NCI-H1417 treated with DMSO at 0.1 percent for 48 hours (cell line): ENCODE measurements at regions not wholly inside any gene's neighbourhood (a gene's known extent, or its start where the extent isn't known, plus 50 kb on each side); places are given as distances from the start of the nearest gene placed in this dataset.

Source experiments
- DNase-seq: peaks from one replicate; lab custom pipeline; 2025; lab: John Stamatoyannopoulos, UW

DNA sequence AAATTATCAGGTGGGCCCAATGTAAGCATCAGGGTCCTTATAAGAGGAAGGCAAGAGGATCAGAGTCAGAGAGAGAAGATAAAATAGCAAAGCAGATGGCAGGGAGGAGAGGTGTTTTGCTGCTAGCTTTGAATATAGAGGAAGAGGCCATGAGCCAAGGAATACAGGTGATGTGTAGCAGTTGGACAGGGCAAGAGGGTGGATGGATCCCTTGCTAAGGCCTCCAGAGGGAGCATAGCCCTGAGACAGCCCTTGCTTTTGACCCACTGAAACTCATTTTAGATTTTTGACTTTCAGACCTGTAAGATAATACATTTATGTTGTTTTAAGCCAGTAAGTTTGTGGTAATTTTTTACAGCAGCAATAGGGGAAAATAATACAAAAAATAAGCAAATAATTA is 116.6 kb upstream of the PARD3B start:
- DNase-seq: no peak

DNA sequence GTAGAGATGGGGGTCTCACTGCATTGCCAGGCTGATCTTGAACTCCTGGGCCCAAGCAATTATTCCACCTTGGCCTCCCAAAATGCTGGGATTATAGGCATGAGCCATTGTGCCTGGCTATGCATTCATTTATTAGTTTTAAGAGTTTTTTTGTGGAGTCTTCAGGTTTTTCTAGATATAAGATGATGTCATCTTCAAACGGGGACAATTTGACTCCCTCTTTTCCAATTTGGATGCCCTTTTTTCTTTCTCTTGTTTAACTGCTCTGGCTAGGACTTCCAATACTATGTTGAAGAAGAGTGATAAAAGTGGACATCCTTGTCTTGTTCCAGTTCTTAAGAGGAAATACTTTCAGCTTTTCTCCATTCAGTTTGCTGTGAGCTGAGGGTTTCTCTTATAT is 113.7 kb upstream of the PARD3B start:
- no peak for DNase-seq

DNA sequence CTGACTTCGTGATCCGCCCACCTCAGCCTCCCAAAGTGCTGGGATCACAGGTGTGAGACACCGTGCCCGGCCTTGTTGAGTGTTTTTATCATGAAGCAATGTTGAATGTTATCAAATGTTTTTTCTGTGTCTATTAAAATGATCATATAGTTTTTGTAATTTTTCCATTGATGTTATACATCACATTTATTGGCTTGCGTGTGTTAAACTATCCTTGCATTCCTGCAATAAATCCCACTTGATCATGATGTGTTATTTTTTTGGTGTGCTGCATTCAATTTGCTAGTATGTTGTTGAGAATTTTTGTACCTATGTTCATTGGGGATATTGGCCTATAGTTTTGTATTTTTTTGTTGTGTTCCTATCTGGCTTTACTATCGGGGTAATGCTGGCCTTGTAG is 113.1 kb upstream of the PARD3B start:
- no peak for DNase-seq

DNA sequence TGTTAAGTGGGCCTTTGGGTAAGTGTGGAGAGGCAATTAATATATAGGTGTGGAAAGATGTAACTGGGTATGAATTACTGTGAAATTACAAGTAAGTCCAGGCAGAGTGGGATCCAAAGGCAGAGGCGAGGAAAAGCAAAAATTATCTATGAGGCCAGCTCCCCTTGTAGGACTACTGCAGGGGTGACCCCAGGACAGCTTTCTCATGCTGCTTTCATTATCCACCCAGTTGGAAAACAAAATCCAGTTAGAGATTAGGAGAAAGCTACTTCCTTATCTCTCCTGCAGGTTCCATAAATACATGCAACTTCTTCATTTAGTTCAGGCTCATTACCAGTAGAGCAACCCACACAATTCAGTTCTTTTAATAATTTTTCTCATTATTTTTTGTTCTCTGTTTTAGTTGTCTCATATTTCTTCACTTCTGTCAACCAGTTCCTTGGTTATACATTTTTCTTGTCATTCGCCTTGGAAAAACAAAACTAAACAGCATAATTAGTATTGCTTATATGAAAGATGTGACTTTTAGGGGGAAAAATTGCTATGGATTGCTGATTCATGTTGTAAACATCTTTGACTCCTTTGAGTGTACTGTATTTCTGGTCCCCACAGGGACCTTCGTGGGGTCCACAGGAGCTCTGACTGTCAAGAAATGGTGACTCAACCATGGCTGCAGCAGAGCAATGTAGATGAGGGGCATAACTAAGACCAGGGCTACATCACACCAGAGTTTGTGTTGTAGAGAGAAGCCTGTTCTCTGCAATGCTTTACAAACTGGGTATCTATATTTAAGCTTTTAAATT is 110.4 kb upstream of the PARD3B start:
- DNase-seq: no peak

- DNase-seq: no peak
Observed at GRCh38 chr2:204436230-204436629, 109.0 kb upstream of the PARD3B start.

GRCh38 chr2:204437408-204437807 is 107.9 kb upstream of the PARD3B start:
- DNase-seq: no peak

- DNase-seq: no peak
Observed at GRCh38 chr2:204437815-204438756, 107.2 kb upstream of the PARD3B start.

DNA sequence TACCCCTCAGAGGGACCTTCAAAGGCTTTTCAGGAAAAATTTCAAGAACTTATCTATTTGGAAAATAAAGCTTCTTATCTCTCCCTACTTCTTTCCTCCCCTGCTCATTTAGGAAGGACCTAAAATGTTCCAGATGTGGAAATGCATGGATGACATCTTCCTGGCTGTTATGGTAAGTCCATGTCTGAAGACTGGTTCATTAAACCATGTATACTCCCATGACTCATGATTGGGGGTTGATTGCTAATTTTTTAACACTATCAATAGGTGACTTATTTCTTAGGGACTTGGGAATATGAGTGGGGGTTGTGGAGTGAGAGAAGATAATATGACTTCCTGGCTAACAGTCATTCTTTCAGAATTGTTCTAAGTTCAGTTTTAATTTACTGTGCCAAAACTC is 104.0 kb upstream of the PARD3B start:
- no peak for DNase-seq

DNA sequence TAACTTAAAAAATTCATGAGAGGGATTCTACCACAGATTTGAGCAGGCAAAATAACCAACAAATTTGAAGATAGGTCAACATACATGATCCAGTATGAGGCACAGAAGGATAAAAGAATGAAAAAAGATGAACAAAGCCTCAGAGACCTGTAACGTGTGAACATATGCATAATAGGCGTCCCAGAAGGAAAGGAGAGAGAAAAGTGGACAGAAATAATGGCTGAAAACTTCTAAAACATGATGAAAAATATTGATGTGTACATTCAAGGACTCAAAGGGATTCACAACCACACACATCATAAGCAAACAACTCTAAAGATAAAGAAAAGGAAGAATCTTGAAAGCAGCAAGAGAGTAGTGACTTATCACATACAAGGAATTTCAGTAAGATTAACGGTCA is 100.1 kb upstream of the PARD3B start:
- DNase-seq: no peak

DNA sequence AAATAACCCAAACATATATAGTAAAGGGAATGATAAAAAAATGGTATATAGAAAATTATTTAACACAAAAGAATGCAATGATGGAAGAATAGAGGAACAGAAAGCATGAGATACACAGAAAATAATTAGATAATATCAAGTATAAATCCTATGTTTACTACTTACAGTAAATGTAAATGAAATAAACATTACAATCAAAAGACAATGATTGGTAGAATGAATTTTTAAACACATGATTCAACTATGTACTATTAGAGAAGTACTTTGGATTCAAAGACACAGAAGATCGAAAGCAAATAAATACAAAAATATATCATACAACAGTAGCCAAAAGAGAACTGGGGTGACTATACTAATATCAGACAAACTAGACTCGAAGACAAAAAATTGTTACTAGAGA is 97.6 kb upstream of the PARD3B start:
- no peak for DNase-seq

DNA sequence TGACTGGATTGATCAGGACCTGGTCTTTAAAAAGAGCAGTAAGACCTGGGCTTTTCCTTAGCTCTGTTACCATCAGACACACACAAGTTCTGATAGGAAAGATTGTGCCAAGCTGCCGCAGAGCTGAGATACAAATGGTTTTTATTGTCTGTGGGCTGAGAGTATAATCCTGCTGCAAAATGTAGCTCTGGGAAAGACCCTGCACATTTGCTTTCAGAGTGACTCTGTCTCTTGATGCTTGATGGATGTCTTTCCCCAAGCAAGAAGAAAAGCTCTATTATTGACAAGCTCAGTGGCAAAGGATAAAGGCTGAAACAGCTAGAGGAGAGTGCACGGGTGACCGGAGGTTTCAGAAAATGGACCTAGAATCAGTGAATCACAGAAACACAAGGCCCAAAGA is 95.3 kb upstream of the PARD3B start:
- DNase-seq: no peak

GRCh38 chr2:204451766-204452165 is 93.5 kb upstream of the PARD3B start:
- DNase-seq: no peak

DNA sequence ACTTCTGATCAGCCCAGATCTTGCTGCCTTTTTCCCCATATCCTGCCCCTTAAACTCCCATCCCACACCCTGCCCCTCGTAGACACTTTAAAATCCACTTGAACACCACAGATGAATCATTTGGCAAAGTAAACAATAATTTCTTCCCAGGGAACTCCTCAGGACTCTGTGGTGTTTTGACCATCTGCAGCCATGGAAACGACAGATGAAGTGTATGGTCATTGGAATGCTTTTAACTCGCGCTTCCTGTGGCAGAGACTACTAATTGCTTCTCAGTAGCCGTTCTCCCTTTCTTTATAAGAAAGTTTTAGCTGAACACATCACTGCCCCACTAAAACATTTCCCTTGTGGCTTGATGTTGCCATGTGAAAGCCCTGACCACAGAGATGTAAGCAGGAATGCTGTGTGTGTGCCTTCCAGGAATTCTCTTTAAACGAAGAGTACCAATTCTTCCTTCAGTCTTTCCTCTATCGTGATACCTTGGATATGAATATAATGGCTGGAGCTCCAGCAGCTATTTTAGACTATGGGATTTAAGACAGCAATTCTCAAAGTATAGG is 92.7 kb upstream of the PARD3B start:
- peak; percentile 76 for DNase-seq

DNA sequence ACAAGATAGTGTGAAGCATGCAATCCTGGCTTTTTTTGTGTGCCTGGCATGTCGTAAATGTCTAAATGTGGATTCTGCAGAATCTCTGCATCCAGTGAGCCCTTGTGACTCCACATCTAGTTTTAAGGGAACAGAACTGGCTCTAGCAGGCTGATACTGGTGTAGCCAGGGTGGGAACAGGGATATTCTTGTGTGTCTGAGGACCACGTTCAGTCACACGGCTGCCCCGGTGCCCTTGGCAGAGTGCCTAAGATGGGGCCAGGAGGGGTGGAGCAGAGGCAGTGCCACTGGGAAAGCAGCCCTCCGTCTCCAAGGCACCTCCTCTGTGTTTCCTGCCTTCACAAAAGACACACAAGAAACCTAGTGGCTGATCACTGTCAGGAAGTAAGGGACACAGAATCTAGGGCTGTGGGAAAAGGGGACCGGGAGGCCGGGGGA is 91.5 kb upstream of the PARD3B start:
- no peak for DNase-seq

GRCh38 chr2:204454672-204455380 is 90.4 kb upstream of the PARD3B start:
- no peak for DNase-seq

DNA sequence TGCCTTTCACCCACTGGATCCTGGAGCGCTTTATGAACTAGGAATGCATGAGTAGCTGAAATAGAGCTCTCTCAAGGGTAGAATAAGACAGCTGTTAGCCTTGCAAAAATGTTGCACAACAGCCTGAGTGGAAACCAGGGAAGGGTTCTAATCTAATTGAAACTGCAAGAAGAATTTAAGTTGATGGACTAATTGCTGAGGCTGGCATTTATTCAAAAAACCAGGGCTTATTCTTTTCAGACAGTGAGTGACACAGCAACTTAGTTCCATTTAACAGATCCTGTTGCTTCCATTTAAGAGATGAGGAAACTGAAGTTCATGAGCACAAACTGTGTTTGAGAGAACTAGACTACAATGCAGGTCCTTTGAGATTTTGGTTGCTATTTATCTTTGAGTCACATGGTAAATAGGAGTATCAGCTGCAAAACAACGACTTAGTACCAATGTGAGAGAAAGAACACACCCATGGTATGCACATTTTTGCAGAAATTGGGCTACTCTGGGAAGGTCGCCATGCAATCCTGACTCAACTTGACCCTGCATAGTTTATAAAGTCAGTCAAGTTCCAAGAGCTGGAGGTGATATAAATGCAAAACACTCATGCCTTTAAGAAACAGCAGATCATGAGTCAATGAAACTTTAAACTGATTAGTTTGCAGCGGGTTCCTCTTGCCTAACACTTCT is 76.4 kb upstream of the PARD3B start:
- DNase-seq: no peak

GRCh38 chr2:204470178-204470620 is 75.1 kb upstream of the PARD3B start:
- DNase-seq: no peak

DNA sequence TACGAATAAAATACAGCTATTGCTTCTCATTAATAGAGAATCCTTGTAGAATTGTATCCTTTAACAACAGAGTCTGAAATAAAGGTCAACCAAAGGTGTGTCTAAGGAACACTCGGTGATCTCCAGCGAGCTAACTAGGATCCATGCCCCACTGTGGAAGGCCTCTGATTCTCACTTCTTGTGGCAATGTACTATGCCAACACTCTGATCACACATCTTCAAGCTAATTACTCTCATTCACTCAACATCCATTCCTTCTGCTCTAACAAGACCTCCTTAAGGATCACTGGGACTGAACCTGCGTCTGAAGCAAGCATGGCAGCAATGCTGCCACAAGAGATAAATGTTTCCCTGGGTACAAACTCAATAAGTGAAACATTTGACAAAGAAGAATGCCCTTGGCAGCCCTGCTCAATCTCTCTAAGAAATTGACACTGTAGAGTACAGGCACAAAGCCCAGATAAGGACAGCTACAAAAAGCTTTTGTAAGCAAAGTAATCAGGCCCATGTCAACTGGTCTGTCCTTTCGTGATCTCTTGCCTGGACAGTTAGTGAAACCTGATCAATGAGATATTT is 74.6 kb upstream of the PARD3B start:
- DNase-seq: no peak

DNA sequence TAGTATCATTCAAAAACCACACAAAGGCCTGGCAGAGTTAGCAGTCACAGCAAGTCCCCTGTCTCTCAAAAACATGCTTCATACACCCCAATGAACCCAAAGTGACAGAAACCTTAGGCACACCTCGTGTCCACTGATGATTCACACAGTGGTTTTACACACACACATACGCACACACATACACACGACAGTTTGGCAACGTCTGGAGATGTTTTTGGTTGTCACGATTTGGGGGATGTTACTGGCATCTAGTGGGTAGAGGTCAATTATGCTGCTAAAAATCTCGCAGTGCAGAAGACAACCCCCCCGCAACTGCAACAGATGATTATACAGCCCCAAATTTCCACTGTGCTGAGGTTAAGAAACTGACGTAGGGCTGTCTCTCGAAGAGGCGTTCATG is 72.9 kb upstream of the PARD3B start:
- no peak for DNase-seq

- DNase-seq: no peak
Observed at GRCh38 chr2:204473224-204473623, 72.1 kb upstream of the PARD3B start.

- no peak for DNase-seq
Observed at GRCh38 chr2:204475399-204475798, 69.9 kb upstream of the PARD3B start.
